HG02852 (cell line): ENCODE measurements at regions not wholly inside any gene's neighbourhood (a gene's known extent, or its start where the extent isn't known, plus 50 kb on each side); places are given as distances from the start of the nearest gene placed in this dataset.

Experiments
- ATAC-seq: cut with Tn5 transposase; IDR thresholded peaks from one replicate; pipeline ENCODE4 v1.9.1; 2021; ENCODE audit warnings: mild to moderate bottlenecking, moderate library complexity; ENCODE audit not compliant: unreplicated experiment

DNA sequence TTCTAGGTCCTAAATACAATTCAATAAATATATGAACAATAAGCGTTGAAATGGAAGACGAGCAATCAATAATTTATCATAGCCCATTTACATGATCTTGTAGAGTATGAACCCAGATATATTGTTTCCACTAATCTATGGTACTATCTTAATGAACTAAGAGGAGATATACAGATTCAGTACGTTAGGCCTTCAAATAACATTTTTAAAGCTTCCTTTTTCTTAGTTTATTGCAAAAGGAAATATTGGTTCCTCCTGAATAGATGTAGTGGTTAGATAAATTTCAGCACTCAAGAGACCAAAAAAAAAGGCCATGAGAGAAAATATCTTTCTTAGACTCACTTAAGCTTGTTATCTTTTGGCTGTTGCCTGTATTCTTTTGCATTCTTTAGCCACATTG is 147.5 kb upstream of the PITX2 start:
- no peak for ATAC-seq

DNA sequence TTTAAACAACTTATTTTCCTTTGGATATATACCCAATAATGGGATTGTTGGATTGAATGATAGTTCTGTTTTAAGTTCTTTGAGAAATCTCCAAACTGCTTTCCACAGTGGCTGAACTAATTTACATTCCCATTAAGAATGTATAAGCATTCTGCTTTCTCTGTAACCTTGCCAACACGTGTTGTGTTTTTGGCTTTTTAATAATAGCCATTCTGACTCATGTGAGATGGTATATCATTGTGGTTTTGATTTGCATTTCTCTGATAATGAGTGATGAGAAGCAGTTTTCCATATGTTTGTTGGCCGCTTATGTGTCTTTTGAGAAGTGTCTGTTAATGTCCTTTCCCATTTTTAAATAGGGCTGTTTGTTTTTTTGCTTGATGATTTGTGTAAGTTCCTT is 155.6 kb upstream of the PITX2 start:
- ATAC-seq: no peak

DNA sequence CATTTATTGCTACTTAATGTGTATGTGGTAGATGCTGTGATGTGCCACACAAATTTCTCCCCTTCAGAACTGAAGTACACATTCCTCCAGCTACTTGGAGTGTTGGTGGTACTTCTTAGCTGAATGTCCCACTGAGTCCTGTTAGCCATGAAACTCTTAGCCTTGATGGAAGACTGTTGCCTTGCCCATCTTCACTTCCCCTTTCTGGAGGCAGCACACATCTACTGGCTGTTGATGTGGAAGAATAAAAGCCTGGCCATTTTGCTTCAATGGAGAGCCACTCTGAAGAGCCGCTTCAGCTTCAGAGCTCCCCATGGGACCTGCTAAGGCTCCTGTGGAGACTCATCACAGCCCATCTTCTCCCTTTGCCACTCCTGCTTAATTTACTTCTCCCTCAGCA is 157.7 kb upstream of the PITX2 start:
- no peak for ATAC-seq

DNA sequence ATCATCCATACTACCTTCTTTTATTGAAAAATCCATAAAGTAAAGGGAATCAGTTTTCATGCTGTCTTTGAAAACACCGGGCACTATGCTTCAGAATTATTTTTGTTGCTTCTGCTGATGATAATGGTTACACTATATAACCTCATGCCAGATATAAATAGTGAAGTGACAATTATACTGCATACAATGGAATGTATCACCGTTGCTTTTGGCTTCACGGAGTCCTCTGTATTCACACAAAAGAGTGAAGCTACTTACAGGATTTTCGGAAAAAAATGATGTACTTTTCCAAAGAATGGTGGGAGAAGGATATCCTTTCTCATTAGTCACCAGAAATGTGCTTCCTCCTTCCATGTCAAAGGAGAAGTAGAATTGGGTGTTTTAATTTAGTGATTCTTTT is 159.1 kb upstream of the PITX2 start:
- no peak for ATAC-seq

DNA sequence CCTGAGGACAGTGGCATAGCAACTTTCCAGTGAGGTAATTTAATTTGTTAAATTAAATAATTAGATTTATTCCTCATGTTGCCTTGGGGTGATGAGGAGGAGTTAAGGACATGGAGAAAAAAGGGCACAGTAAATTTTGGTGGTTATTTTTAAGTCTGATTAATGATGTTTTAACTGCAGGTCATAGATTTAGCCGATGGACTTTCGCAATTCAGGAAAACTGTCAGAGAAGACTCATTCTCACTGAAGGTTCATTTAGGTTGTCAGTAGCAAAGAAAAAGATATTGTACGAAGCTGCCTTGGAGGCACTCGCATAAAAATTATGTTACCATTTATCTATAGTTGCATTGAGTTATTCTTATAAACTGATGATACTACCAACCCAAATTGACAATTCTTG is 164.2 kb upstream of the PITX2 start:
- no peak for ATAC-seq

DNA sequence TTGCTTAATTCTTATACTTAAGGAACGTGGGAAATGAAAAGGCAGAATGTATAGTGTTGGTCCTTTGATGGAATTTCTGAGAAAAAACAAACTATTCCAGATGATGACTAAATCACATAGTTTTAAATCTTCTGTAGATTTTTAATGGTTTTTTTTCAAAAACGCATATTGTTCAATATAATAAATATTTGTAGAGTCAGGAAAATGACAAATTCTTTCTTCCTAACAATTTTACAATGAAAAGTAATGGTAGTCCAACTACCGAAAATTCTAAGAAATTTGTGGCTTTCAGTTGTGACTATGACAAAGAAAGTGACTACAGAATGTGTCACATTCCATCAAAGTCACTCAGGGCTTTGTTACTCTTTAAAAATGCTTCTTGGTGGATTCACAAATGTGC is 164.8 kb upstream of the PITX2 start:
- no peak for ATAC-seq

DNA sequence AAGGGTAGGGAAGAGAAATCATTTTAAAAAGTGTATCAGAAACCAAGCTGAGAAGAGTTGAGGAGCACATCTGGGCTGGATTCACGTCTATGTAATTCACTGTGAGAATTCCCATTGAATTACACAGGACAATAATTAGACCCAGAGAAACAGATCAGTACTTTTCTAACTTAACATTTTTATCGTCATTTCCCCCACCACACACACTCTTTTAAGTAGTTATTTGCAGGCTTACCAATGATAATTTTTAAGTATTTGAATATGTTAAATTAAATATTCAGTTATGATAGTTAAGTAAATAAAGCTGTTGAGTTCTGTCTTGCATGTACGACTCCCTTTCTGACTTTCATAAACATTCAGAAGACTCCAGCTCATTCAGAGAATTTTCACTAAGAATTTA is 165.4 kb upstream of the PITX2 start:
- ATAC-seq: no peak

DNA sequence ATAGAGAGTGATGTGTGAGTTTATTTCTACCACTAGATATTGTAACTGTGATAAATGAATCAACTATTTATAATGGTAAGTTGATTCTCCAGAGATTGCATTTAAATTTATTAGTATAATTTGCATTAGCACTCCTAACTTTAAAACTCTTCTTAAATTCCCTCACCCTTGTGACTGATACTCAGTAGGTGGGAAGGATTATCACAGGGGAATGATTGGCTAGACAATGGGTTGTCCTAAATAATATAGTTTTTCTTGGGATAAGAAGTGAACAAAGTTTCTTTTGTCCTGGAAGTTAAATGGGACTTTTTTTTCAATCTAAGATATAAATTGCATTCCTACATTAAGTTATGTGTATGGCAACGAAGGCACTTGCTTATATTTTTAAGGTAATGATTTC is 169.2 kb upstream of the PITX2 start:
- ATAC-seq: no peak

DNA sequence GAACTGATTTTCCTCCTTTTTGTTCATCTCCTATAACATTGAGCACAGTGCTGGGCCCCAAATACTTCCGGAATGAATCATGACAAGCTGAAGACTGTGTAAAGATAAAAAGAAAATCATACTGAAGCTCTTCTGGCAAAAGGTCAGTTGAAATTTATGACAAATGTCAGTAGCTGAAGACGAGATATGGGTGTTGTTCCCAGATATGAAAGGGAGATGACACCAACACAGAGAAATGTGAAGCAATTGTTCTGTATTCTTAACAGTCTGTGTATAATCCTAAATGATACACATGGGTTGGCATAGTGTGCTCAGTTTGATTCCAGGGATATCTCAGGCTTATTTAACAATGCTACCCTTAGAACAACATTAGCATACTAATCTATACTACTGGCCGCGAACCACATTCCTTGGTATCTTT is 170.5 kb upstream of the PITX2 start:
- ATAC-seq: no peak

DNA sequence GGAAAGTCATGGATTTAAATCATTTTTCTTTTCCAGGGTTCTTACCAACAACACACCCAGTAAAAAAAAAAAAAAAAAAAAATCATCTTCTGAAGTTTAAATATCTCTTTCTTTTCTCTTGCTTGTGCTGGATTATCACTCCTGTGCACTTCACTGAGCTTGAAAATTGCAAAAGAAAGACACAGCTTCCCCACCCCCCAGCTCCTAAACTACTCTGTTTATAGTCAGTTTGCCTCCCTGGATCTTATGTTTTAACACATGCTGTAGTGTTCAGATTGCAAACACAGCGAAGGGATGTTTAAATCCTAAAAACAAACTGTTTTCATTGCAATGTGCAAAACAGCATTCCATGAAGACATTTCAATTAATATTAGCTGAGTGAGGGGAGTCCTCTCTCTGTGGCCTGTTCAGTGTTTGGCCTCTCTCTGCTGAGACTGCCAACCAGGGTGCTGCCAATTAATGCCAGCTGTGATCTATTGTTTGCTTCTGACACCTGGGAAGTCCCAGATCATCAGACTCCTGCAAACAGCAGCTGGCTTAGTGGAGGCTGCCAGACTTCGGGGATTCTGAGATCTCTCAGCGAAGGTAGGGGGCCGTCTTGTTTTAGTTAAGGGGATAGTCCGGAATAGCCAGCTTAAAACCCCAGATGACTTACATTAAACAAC is 171.1 kb upstream of the PITX2 start:
- ATAC-seq: no peak

DNA sequence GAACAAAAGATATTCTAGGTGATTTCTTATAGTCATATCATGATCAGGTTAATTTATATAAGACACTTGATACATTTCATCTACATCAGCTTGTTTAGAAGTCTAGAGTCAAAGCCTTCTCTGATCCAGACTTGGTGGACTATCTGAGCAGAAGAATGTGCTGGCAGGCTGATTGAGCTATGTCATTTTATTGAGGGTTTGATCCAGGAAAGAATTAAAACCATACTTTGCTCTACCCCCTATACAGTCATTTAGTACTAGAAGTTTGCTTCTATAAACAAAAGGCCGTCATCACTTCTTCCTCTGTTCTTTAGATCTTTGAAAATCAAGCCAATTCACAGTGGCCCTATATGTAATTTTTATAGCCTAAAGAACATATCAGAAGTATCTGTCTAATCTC is 173.1 kb upstream of the PITX2 start:
- no peak for ATAC-seq

DNA sequence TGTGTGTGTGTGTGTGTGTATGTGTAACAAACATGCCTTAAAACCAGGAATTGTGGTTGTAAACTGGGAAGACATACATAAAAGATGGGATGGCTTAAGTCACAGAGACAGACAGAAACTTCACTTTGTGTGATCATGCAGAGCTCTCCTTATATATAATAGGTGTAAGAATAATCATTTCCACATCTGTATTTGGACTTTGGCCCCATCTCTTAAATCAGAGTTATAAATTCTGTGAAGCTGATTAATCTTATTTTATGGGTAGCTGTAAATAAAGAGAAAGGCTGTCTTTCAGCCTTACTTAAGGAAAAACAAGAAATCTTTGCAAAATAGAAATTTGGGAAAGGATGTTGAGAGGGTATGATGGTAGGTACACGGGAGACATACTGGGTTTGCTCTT is 174.6 kb upstream of the PITX2 start:
- no peak for ATAC-seq

DNA sequence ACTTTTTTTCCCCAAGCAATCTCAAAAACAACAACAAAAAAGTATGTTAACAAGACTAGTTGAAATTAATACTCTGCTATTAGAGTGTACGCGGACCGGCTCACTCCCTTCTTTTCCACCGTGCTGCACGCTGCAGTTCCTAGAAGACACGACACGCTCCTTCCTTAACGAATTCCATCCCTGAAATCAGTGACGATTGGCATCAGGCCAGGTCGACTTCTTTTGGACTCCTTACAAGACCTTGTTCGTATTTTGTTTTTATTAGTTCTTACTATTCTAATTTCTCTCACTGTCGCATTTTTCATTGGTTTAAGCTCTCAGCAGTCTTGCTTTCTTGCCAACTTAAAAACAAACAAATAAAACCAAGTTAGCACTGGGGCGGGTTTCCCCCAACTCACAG is 175.8 kb upstream of the PITX2 start:
- no peak for ATAC-seq

DNA sequence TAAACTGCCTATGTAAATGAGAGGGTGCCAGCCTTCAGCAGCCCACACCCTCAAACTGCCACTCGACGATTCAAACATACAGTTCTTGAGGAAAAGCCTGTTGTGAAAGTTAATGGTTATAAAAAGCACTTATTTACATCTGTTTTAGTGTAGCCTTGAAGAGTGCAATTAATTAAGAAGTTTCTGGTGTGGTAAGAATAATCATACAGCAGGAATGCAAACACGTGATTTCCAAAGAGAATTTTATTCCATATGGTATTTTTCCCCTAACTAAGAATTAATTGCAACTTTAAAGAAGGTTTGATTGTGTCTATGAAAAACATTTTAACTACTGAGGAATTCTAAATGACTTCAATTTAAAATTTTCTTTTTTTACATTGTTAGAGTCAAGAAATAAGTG is 176.3 kb upstream of the PITX2 start:
- no peak for ATAC-seq

DNA sequence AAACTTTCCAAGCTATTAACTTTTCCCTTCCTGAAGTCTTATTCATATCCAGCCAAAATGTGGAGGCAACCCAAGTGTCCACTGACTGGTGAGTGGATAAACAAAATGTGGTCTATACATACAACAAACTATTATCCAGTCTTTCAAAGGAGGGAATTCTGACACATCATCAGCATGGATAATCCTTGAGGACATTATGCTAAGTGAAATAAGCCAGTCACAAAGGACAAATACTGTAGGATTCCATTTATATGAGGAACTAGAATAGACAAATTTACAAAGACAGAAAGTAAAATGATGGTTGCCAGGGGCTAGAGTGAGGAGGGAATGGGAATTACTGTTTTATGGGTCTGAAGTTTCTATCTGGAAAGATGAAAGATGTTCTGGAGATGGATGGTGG is 178.7 kb upstream of the PITX2 start:
- ATAC-seq: no peak

DNA sequence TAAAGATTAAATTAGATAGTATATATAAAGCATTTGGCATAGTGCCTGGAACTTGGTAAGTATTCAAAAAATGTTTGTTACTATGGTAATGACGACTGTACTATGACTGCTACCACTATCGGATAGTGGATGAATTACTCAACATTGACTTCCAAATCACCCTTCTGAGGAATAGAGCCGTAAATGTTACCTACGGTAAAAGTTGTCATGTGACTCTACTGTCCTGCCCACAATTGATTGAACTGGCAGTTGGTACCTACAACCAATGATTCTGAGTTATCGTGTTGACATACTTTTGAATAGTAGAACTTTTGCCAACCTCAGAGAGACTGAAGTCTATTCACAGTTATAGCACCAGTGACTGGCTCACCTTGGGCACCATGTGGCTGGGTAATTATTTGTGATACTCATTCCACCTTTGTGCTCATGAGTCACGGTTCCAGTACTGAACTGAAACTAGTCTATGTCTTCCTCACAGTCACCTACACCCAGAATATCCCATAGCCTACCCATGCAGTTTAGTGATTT is 185.5 kb upstream of the PITX2 start:
- no peak for ATAC-seq

DNA sequence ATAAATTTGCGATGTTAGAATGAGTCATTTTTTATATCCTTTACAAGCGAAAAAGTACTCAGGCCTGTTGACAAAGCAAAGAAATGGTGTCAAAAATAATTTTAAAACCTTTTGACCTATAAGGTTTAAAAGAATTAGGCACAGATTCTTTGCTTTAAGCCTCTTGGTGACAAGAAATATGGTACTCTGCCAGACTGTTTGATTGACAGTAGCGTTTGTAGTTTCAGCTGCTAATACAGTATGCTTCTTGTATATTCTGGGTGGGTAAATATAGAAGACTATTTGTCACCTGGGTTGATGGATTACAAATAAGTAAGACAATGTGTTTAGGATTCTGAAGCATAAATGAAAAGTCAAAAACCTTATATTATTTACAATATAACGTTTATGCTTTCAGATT is 193.1 kb upstream of the PITX2 start:
- no peak for ATAC-seq

DNA sequence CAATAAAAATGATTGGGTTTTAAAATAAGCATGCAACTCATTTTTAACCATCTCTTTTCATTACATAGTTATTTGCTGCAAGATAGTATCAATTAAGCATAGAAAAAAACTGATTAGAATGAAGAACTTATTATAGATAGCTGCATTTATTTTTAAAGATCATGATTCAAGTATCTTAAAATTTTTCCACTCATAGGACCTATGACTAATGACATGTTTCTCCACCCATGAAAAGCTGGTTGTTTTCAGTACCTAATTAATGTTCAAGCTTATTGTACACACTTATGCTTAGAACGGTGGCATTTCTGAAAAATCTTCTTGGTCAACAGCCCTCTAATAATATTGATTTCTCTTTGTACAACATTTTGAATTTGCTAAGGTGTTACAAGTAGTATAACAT is 193.5 kb upstream of the PITX2 start:
- ATAC-seq: no peak

DNA sequence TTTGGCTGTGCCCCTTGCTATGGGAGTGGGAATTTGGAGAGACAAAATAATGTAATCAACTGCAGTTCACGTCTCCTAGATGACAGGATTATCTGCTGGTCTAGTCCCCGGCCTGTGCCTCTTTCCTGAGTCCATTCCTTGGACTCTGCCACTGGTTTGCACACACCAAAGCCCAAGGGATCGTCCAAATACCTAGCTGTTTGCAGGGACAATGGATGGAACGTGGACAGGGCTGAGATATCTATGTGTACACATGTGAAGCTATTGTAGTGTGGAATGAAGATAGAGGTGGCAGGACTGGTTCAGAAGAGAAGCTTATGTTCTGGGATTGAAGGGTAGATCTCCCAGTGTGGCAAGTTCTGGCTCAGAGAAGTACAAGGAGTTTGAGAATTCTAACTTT is 198.3 kb upstream of the PITX2 start:
- ATAC-seq: no peak

DNA sequence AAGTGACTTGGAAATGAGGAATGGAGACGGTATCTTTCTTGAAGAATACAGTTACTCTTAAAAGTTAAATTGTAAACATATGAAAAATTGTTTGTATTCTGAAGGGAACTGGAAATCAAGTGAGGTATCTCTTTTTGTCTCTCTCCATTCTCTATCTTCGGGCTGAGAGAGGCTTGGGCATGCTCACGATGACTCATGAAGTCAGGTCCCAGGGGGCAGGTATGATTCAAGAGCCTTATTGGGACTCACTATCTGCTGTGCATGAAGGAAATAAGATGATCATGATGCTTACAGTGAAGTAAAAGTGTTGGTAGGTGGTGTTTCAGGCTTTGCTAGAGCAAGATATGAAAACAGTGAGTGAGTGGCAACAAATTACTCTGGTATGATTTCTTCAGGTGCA is 200.4 kb upstream of the PITX2 start:
- ATAC-seq: no peak

DNA sequence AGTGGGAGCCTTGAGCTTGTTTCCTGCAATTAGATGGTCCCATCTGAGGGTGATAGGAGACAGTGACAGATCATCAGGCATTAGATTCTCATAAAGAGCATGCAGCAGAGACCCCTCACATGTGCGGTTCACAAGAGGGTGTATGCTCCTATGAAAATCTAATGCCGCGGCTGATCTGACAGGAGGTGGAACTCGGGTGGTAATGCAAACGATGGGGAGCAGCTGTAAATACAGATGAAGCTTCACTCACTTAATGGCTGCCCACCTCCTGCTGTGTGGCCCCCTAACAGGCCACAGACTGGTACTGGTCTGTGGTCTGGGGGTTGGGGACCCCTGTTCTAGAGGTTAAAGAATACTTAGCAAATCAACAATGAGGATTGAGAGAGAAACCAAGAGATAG is 201.5 kb upstream of the PITX2 start:
- ATAC-seq: no peak

DNA sequence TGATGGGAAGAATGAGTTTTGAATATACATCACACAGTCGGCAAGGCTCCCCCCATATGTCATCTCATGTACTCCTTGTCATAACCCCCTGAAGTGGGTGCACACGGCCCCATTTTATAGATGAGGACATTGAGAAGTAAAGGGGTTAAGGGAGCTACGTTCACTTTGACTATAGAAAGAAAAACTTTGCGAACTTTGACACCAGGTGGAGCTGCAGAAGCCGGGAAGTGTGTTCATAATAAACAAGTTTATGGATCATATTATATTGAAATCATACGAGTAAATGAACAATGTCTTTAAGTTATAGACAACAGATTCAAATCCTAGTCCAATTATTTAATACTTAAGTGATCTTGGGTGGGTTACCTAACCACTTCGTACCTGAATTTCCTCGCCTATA is 203.8 kb upstream of the PITX2 start:
- no peak for ATAC-seq

DNA sequence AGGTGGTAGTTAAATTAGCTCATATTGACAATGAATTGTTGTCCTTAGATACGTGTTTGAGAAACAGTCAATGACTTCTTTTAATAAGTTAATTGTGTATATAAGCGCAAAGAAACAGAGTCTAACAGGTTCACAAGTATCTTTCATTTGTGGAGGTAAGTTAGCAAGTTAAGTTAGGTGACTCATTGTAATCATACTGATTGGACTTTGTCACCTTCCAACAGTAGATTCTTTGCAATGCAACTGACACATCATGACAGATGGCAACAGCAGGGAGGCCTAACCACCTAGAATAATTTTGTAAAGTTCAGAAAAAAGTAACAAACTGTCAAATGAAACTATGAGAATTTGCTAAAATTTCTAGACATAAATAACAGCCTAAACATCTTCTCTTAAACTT is 207.6 kb upstream of the PITX2 start:
- ATAC-seq: no peak
